Endodermal cell (in vitro differentiated cells): ENCODE measurements at regions not wholly inside any gene's neighbourhood (a gene's known extent, or its start where the extent isn't known, plus 50 kb on each side); places are given as distances from the start of the nearest gene placed in this dataset.

Experiments used
- DNase-seq: peaks from one replicate; pipeline ENCODE4 v3.0.0-alpha.2; 2017
- H3K27ac ChIP-seq: 2 replicates; pipeline ENCODE4 v1.5.1; 2013; ENCODE audit warnings: mild to moderate bottlenecking, low read depth, low read length, moderate library complexity
- H3K27me3 ChIP-seq: 2 replicates; pipeline ENCODE4 v1.6.1; 2013; ENCODE audit warnings: mild to moderate bottlenecking, low read length, moderate library complexity; ENCODE audit not compliant: insufficient read depth, control insufficient read depth, poor library complexity, severe bottlenecking
- H3K36me3 ChIP-seq: 2 replicates; pipeline ENCODE4 v1.7.0; 2013; ENCODE audit warnings: mild to moderate bottlenecking, low read length, moderate library complexity; ENCODE audit not compliant: control insufficient read depth, insufficient read depth
- H3K4me1 ChIP-seq: one replicate; pipeline ENCODE4 v1.7.0; 2013; ENCODE audit warnings: low read length; ENCODE audit not compliant: control insufficient read depth, insufficient read depth
- H3K4me3 ChIP-seq: 2 replicates; pipeline ENCODE4 v1.5.1; 2013; ENCODE audit warnings: mild to moderate bottlenecking, low read length, moderate library complexity
- H3K9ac ChIP-seq: 2 replicates; pipeline ENCODE4 v1.6.1; 2013; ENCODE audit warnings: mild to moderate bottlenecking, low read length, moderate library complexity; ENCODE audit not compliant: poor library complexity, severe bottlenecking; ENCODE audit errors: extremely low read depth
- H3K9me3 ChIP-seq: 2 replicates; pipeline ENCODE4 v1.6.1; 2013; ENCODE audit warnings: mild to moderate bottlenecking, low read length, moderate library complexity; ENCODE audit not compliant: control insufficient read depth
- H3K27ac Mint-ChIP-seq: 2 replicates; pipeline ENCODE4 v1.8.0; 2020; ENCODE audit warnings: mixed read lengths
- H3K27me3 Mint-ChIP-seq: 2 replicates; pipeline ENCODE4 v1.8.0; 2021; ENCODE audit warnings: mild to moderate bottlenecking, mixed read lengths; ENCODE audit not compliant: insufficient read depth
- H3K36me3 Mint-ChIP-seq: 2 replicates; pipeline ENCODE4 v1.8.0; 2020; ENCODE audit warnings: low read depth, mixed read lengths
- H3K4me1 Mint-ChIP-seq: 2 replicates; pipeline ENCODE4 v1.8.0; 2020; ENCODE audit warnings: mixed read lengths
- H3K4me3 Mint-ChIP-seq: 2 replicates; pipeline ENCODE4 v1.8.0; 2020; ENCODE audit warnings: mild to moderate bottlenecking, moderate library complexity, mixed read lengths
- H3K9me3 Mint-ChIP-seq: 2 replicates; pipeline ENCODE4 v1.8.0; 2020; ENCODE audit warnings: mild to moderate bottlenecking, mixed read lengths
- WGBS, 2 experiments: methylation state at CpG; one replicate each; pipeline versions ENCODE4 v1.1.5 to v1.1.7; 2013; ENCODE audit warnings: missing lambda C conversion rate in 2 of 2, mixed read lengths in 1 of 2; ENCODE audit not compliant: insufficient coverage in 1 of 2, insufficient read length in 1 of 2; 5-methylcytosine and 5-hydroxymethylcytosine counted together
- TF ChIP-seq, protein P1 (sequence below): fragments of 200-600 bp; sonication (generic); conservative IDR thresholded peaks from 2 replicates; pipeline ENCODE4 v1.5.0; 2021; ENCODE audit warnings: antibody characterized with exemption, mild to moderate bottlenecking

DNA sequence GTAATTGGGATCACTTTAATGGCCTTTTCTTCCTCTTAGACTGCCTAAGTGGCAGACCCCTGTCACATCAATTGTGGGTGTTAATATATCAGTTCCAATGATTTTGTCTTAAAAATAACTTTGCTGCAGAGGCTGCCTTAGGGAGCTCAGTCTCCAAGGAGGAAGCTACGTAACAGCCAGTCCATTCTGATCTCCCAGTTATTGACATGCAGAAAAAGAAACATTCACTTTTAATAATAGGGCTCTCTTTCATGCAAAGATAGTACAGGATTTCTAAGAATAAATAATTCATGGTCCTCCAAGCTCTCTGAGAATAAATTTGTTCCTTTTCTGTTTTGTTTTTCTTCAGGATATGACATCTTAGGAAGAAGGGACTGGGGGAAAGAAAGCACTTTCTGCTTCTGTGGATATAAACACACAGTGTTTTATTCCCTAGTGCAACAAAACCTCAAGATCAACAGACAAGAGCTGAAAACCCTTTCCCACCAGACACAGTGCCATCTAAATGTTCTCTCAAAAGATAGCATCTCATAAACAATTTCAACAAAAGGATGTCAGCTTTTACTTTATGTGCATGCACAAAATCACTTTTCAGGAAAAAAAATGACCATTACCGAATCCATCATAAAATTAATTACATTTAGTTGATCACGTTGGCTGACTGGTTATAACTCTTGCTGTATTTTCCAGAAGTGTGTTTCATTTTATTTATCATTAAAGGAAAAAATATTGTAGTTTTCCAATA lies 372.4 kb upstream of the SLC7A11 start:
- H3K27ac ChIP-seq: no peak overlapping the region
- Mint-ChIP-seq H3K9me3 (peaks cover 14% of the 10 kb centered on the region), H3K4me3 (no peak overlapping the region), H3K36me3 (peaks cover 2% of the 10 kb centered on the region), H3K27me3 (peaks cover 2% of the 10 kb centered on the region), H3K27ac (no peak overlapping the region), H3K4me1 (peaks cover 25% of the 10 kb centered on the region)
- no peaks in the 10 kb centered on the region for H3K27me3 ChIP-seq
- WGBS, 2 experiments: 93% methylated on average over 3 of the region's 3 CpGs; no CpG with 5 or more reads in 1 of the 2 experiments
- DNase-seq: no peak
- H3K9ac ChIP-seq: no peak overlapping the region
- TF ChIP-seq, protein P1, sequence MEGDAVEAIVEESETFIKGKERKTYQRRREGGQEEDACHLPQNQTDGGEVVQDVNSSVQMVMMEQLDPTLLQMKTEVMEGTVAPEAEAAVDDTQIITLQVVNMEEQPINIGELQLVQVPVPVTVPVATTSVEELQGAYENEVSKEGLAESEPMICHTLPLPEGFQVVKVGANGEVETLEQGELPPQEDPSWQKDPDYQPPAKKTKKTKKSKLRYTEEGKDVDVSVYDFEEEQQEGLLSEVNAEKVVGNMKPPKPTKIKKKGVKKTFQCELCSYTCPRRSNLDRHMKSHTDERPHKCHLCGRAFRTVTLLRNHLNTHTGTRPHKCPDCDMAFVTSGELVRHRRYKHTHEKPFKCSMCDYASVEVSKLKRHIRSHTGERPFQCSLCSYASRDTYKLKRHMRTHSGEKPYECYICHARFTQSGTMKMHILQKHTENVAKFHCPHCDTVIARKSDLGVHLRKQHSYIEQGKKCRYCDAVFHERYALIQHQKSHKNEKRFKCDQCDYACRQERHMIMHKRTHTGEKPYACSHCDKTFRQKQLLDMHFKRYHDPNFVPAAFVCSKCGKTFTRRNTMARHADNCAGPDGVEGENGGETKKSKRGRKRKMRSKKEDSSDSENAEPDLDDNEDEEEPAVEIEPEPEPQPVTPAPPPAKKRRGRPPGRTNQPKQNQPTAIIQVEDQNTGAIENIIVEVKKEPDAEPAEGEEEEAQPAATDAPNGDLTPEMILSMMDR: no peak
- H3K9me3 ChIP-seq: peaks cover 6% of the 10 kb centered on the region
- no peak overlapping the region for H3K4me3 ChIP-seq
- H3K36me3 ChIP-seq: no peaks in the 10 kb centered on the region
- no peaks in the 10 kb centered on the region for H3K4me1 ChIP-seq

DNA sequence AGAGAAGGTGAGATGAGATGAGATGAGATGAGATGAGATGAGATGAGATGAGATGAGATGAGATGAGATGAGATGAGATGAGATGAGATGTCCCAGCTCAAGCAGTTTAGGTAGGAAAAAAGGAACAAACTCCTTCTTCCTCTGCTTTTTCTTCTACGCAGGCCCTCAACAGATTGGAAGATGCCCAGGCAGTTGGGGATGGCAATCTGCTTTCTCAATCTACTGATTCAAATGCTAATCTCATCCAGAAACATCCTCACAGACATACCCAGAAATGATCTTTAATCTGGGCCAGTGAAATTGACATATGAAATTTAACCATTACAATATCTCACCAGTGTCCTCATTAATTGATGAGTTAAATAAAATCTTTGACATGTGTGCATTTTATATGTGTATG lies 370.3 kb upstream of the SLC7A11 start:
- Mint-ChIP-seq H3K27ac (peak overlapping the region; percentile 7), H3K4me1 (peaks cover 25% of the 10 kb centered on the region), H3K36me3 (peaks cover 2% of the 10 kb centered on the region), H3K4me3 (no peak overlapping the region), H3K27me3 (peaks cover 2% of the 10 kb centered on the region), H3K9me3 (peaks cover 8% of the 10 kb centered on the region)
- Histone ChIP-seq H3K27ac (no peak overlapping the region), H3K27me3 (no peaks in the 10 kb centered on the region), H3K36me3 (no peaks in the 10 kb centered on the region), H3K9ac (no peak overlapping the region), H3K4me1 (no peaks in the 10 kb centered on the region), H3K9me3 (no peaks in the 10 kb centered on the region), H3K4me3 (no peak overlapping the region)
- TF ChIP-seq, protein P1: no peak
- 96% methylated on average over 1 of the region's 1 CpG; no CpG with 5 or more reads in 1 of the 2 experiments for WGBS, 2 experiments
- no peak for DNase-seq

DNA sequence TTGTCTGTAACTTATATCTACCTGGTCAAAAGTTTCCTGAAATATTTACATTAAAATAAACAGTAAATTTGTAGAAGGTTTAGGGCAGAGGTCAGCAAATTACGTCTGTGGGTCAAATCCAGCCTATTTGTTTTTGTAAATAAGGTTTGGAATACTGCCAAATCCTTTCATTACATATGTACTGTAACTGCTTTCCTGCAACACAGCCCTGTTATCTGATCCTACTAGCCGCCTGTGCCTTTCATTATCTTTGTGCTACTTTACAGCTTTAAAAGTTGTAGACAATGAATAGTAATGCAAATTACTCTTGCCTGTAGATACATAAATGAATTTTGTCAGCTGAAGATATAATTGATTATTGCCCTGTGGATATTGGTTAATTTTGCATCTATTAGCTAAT lies 369.6 kb upstream of the SLC7A11 start:
- DNase-seq: no peak
- H3K27ac Mint-ChIP-seq: no peak overlapping the region
- peaks cover 25% of the 10 kb centered on the region for H3K4me1 Mint-ChIP-seq
- no peaks in the 10 kb centered on the region for H3K9me3 ChIP-seq
- H3K4me1 ChIP-seq: no peaks in the 10 kb centered on the region
- no peak overlapping the region for H3K4me3 ChIP-seq
- H3K27ac ChIP-seq: no peak overlapping the region
- H3K9ac ChIP-seq: no peak overlapping the region
- TF ChIP-seq, protein P1: no peak
- peaks cover 2% of the 10 kb centered on the region for H3K27me3 Mint-ChIP-seq
- peaks cover 8% of the 10 kb centered on the region for H3K9me3 Mint-ChIP-seq
- no peak overlapping the region for H3K4me3 Mint-ChIP-seq
- no peaks in the 10 kb centered on the region for H3K36me3 ChIP-seq
- 38 to 57% methylated on average over 1 of the region's 2 CpGs for WGBS, 2 experiments
- H3K27me3 ChIP-seq: no peaks in the 10 kb centered on the region
- H3K36me3 Mint-ChIP-seq: peaks cover 2% of the 10 kb centered on the region
